SU-DHL-6 (cell line): ENCODE measurements at regions not wholly inside any gene's neighbourhood (a gene's known extent, or its start where the extent isn't known, plus 50 kb on each side); places are given as distances from the start of the nearest gene placed in this dataset.

Experiments used
- EZH2phosphoT487 ChIP-seq: fragments of 200-600 bp; sonication (generic), shearing (Covaris generic); conservative IDR thresholded peaks from 2 replicates; pipeline ENCODE4 v1.6.1; 2018; ENCODE audit warnings: mild to moderate bottlenecking, antibody characterized with exemption, low read length, moderate library complexity, mixed read lengths
- TF ChIP-seq, protein P1 (sequence below): fragments of 200-600 bp; sonication (generic); IDR thresholded peaks from one replicate; pipeline ENCODE4 v1.5.1; 2017; ENCODE audit warnings: antibody characterized with exemption, mild to moderate bottlenecking, low read length, moderate library complexity; ENCODE audit not compliant: insufficient read depth, poor library complexity, severe bottlenecking

DNA sequence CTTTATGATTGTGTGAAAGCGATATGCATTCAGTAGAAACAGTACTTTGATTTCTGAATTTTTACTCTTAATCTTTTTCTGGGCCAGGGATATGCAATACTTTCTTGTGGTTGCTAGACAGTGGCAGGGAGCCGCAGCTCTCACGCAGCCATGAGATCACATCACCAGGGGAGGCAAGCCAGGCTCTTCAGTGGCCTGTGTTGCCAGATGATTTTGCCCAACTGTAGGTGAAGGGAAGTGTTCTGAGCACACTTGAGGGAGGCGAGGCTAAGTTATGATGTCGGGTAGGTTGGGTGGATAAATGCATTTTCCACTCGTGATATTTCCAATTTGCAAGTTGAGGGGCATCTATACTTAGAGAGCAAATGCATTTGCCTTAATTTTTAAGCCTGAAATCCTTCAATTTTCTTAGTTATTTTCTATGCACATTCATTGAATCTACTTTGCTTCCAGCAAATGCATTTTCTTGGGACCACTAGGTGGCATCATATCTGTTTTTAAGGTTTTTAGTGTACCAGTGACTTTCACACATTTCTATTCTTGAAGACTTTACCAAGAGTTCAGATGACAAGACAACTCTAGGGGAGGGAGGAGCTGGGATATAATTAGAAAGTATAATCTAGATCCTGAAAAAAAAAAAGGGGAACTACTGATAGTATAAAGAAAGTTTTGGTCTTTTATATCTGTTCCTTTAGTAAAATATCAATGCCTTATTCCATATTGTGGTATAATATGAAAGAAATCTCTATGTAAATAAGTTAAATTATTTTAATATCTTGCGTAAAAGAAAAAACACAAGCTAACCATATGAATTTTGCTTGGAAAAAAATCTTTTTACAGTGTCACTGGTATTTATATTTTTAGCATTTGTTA, 643.3 kb downstream of the SOCS6 start:
- TF ChIP-seq, protein P1, sequence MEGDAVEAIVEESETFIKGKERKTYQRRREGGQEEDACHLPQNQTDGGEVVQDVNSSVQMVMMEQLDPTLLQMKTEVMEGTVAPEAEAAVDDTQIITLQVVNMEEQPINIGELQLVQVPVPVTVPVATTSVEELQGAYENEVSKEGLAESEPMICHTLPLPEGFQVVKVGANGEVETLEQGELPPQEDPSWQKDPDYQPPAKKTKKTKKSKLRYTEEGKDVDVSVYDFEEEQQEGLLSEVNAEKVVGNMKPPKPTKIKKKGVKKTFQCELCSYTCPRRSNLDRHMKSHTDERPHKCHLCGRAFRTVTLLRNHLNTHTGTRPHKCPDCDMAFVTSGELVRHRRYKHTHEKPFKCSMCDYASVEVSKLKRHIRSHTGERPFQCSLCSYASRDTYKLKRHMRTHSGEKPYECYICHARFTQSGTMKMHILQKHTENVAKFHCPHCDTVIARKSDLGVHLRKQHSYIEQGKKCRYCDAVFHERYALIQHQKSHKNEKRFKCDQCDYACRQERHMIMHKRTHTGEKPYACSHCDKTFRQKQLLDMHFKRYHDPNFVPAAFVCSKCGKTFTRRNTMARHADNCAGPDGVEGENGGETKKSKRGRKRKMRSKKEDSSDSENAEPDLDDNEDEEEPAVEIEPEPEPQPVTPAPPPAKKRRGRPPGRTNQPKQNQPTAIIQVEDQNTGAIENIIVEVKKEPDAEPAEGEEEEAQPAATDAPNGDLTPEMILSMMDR = peak; percentile 50
- TF ChIP-seq EZH2phosphoT487 = no peak
